ENCODE measurements at regions not wholly inside any gene's neighbourhood (a gene's known extent, or its start where the extent isn't known, plus 50 kb on each side); places are given as distances from the start of the nearest gene placed in this dataset.
"Not testable (repeated sequence)": the region's sequence is repeated elsewhere in the genome, so short reads cannot be mapped to it uniquely, and the experiment has no call there.

DNA sequence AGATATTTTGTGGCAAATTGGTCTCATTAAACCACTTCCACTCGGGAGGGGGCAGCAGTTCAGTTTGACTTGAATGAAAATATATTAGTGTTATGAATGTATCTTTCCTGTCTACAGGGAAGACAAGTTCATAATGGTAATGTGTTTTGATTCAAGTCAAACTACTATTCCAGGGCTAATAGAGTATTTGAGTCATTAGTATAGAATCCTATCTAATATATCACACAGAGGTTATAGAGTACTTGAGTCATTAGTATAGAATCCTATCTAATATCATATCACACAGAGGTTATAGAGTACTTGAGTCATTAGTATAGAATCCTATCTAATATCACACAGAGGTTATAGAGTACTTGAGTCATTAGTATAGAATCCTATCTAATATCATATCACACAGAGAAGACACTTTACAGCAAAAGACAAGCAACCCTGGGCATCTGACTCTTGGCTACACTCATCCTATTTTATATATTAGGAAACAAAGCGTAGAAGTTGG is 199.7 kb upstream of the MAGI2 start:
- intact Hi-C loops (cut with micrococcal nuclease), result no loop called here
- Mint-ChIP-seq H3K27ac (no peak overlapping the region), H3K4me1 (ENCODE audit: low read depth) (no peaks in the 10 kb centered on the region), H3K9me3 (peaks cover 7% of the 10 kb centered on the region), H3K36me3 (ENCODE audit: low read depth) (no peaks in the 10 kb centered on the region), H3K27me3 (no peaks in the 10 kb centered on the region), H3K4me3 (no peak overlapping the region)

DNA sequence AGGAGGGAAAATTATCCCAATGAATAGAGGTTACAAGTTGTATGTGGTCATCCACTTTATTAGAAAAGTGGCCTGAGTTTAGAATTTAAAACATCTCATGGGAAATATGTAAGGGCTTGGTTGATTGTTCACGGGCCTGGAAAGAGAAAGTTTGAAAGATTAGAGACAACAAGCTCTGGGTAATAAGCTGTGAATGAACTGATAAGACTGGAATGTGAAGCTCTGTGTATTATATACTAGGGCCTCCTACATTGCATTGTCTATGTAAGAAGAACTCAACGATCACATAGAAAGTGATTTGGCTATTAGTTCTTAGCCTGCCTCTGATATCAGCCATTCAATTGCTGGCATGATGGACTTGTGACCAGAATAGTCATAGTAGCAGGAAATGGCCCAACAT is 199.2 kb upstream of the MAGI2 start:
- Mint-ChIP-seq H3K4me1 (ENCODE audit: low read depth) (no peaks in the 10 kb centered on the region), H3K27me3 (no peaks in the 10 kb centered on the region), H3K27ac (no peak overlapping the region), H3K4me3 (no peak overlapping the region), H3K36me3 (ENCODE audit: low read depth) (no peaks in the 10 kb centered on the region), H3K9me3 (peaks cover 10% of the 10 kb centered on the region)
- intact Hi-C loops (cut with micrococcal nuclease), result no loop called here

DNA sequence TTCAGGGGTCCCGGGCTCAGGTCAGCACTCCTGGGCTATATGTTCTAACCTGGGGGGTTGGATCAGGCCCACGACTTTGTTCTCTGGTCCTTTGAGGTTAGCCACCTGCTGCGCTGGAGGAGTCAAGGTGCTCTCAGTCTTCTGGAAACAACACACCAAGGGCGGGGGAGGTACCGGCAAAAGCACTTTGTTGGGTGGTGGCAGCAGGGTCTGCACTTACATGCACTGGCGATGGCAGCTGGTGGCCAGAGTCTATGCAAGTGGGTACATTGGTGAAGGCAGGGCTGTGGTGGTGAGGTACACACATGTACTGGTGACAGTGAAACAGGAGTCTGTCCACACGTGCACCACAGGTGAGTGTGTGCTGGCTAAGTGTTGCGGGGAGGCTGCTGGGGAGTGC is 194.2 kb upstream of the MAGI2 start:
- no peak overlapping the region for H3K4me3 Mint-ChIP-seq
- no peaks in the 10 kb centered on the region for H3K36me3 Mint-ChIP-seq (ENCODE audit: low read depth)
- peaks cover 10% of the 10 kb centered on the region for H3K9me3 Mint-ChIP-seq
- H3K27ac Mint-ChIP-seq, result no peak overlapping the region
- H3K4me1 Mint-ChIP-seq (ENCODE audit: low read depth), result no peaks in the 10 kb centered on the region
- intact Hi-C loops (cut with micrococcal nuclease), result no loop called here
- H3K27me3 Mint-ChIP-seq, result no peaks in the 10 kb centered on the region

DNA sequence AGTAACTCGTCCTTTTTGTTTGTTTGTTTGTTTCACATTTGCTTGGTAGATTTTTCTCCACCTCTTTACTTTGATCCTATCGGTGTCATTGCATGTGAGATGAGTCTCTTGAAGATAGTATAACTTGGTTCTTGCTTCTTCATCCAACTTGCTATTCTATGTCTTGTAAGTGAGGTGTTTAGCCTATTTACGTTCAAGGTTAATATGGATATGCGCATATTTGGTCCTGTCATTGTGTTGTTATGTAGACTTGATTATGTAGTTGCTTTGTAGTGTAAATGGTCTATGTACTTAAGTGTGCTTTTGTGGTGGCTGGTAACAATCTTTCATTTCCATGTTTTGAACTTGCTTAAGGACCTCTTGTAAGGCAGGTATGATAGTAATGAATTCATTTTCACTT is 192.8 kb upstream of the MAGI2 start:
- no peaks in the 10 kb centered on the region for H3K36me3 Mint-ChIP-seq (ENCODE audit: low read depth)
- H3K27me3 Mint-ChIP-seq, result no peaks in the 10 kb centered on the region
- H3K9me3 Mint-ChIP-seq, result peaks cover 10% of the 10 kb centered on the region
- H3K4me3 Mint-ChIP-seq, result no peak overlapping the region
- no peaks in the 10 kb centered on the region for H3K4me1 Mint-ChIP-seq (ENCODE audit: low read depth)
- intact Hi-C loops (cut with micrococcal nuclease), result no loop called here
- no peak overlapping the region for H3K27ac Mint-ChIP-seq

GRCh38 chr7:79636849-79637248 is 183.4 kb upstream of the MAGI2 start:
- Mint-ChIP-seq H3K36me3 (ENCODE audit: low read depth) (no peaks in the 10 kb centered on the region), H3K9me3 (no peaks in the 10 kb centered on the region), H3K27ac (no peak overlapping the region), H3K4me1 (ENCODE audit: low read depth) (no peaks in the 10 kb centered on the region), H3K27me3 (no peaks in the 10 kb centered on the region), H3K4me3 (no peak overlapping the region)
- intact Hi-C loops (cut with micrococcal nuclease), result no loop called here

DNA sequence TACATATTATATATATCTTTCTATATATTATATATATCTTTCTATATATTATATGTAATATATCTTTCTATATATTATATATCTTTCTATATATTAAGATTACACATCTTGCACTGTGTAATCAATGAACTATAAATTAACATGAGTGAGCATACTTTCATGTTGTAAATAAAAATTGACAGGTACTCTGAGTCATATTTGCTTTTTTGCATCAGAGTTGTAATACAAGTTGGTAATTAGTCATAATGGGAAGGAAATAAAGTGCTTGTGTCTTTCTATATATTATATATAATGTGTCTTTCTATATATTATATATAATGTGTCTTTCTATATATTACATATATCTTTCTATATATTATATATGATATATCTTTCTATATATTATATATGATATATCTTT is 172.5 kb upstream of the MAGI2 start:
- H3K36me3 Mint-ChIP-seq (ENCODE audit: low read depth); H3K27me3 Mint-ChIP-seq; H3K4me3 Mint-ChIP-seq; H3K27ac Mint-ChIP-seq; H3K9me3 Mint-ChIP-seq; H3K4me1 Mint-ChIP-seq (ENCODE audit: low read depth); intact Hi-C loops (cut with micrococcal nuclease): not testable (repeated sequence)

DNA sequence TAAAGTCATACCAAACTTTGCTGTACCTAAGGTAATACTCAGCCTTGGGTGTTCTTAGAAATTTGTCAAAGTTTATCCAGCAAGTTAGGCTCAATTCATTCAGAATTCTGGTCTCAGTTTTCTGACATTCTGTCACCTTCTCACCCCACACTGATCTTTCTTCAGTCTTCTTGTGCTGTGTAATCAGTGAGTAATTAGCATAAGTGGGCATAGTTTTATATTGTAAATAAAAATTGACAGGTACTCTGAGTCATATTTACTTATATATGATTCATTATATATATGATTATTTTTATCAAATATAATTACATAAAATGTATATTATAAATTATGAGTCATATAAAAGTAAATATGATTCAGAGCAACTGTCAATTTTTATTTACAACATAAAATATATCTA is 170.9 kb upstream of the MAGI2 start:
- Mint-ChIP-seq H3K4me1 (ENCODE audit: low read depth) (no peaks in the 10 kb centered on the region), H3K36me3 (ENCODE audit: low read depth) (no peaks in the 10 kb centered on the region), H3K27ac (no peak overlapping the region), H3K9me3 (no peaks in the 10 kb centered on the region), H3K4me3 (no peak overlapping the region), H3K27me3 (no peaks in the 10 kb centered on the region)
- intact Hi-C loops (cut with micrococcal nuclease), result no loop called here

DNA sequence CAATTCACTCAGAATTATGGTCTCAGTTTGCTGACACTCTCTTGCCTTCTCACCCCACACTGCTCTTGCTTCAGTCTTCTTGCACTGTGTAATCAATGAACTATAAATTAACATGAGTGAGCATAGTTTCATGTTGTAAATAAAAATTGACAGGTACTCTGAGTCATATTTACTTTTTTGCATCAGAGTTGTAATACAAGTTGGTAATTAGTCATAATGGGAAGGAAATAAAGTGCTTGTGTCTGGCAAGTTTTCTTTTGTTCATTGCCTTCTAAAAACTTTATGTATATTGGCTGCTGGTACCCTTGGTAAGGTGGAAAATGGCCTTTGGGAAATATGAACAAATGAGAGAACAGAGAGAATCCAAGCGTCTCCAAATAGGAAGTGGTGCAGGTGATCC is 169.3 kb upstream of the MAGI2 start:
- Mint-ChIP-seq H3K27ac (no peak overlapping the region), H3K27me3 (no peaks in the 10 kb centered on the region), H3K36me3 (ENCODE audit: low read depth) (no peaks in the 10 kb centered on the region), H3K4me1 (ENCODE audit: low read depth) (no peaks in the 10 kb centered on the region), H3K4me3 (no peak overlapping the region), H3K9me3 (no peaks in the 10 kb centered on the region)
- intact Hi-C loops (cut with micrococcal nuclease), result no loop called here

DNA sequence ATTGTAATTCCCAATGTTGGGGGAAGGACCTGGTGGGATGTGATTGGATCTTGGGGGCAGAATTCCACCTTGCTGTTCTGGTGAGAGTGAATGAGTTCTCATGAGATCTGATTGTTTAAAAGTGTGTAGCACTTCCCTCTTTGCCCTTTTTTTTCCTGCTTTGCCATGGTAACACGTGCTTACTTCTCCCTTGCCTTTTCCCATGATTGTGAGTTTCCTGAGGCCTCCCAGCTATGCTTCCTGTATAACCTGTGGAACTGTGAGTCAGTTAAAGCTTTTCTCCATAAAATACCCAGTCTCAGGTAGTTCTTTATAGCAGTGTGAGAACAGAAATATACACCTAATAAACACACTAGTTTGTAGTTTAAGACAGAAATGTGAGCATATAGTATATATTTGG is 166.8 kb upstream of the MAGI2 start:
- Mint-ChIP-seq H3K4me3 (no peak overlapping the region), H3K36me3 (ENCODE audit: low read depth) (no peaks in the 10 kb centered on the region), H3K27me3 (no peaks in the 10 kb centered on the region), H3K9me3 (peaks cover 8% of the 10 kb centered on the region), H3K4me1 (ENCODE audit: low read depth) (no peaks in the 10 kb centered on the region), H3K27ac (no peak overlapping the region)
- intact Hi-C loops (cut with micrococcal nuclease), result no loop called here

- intact Hi-C loops (cut with micrococcal nuclease), result no loop called here
- no peak overlapping the region for H3K4me3 Mint-ChIP-seq
Observed at GRCh38 chr7:79619216-79619615, 165.7 kb upstream of the MAGI2 start.

GRCh38 chr7:79615871-79616640 is 162.6 kb upstream of the MAGI2 start:
- Mint-ChIP-seq H3K9me3 (peaks cover 8% of the 10 kb centered on the region), H3K36me3 (ENCODE audit: low read depth) (no peaks in the 10 kb centered on the region), H3K27me3 (no peaks in the 10 kb centered on the region), H3K27ac (no peak overlapping the region), H3K4me3 (no peak overlapping the region), H3K4me1 (ENCODE audit: low read depth) (no peaks in the 10 kb centered on the region)
- intact Hi-C loops (cut with micrococcal nuclease), result no loop called here

More at GRCh38 chr7:79619216-79619615, 165.7 kb upstream of the MAGI2 start:
- H3K27me3 Mint-ChIP-seq, result no peaks in the 10 kb centered on the region
- H3K4me1 Mint-ChIP-seq (ENCODE audit: low read depth), result no peaks in the 10 kb centered on the region
- H3K9me3 Mint-ChIP-seq, result peaks cover 8% of the 10 kb centered on the region
- no peak overlapping the region for H3K27ac Mint-ChIP-seq
- no peaks in the 10 kb centered on the region for H3K36me3 Mint-ChIP-seq (ENCODE audit: low read depth)

DNA sequence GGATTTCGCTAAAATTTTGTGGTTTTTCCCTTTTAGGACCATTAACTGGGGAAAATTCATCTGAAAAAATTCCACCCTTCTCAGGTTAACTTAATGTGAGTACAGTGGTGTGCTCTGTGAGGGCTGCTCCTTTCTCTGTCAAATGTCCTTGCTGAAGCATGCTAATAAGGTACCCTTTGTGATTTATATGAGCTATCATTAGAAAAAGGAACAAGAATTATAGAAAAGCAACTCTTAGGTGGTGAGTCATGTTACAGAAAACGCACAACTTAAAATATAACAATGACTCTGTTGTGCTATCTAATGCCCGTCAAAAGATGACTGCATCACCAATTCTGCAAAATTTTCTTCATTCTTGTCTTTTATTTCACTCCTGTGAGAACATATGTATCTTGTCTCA is 162.0 kb upstream of the MAGI2 start:
- Mint-ChIP-seq H3K36me3 (ENCODE audit: low read depth) (no peaks in the 10 kb centered on the region), H3K27ac (no peak overlapping the region), H3K27me3 (no peaks in the 10 kb centered on the region), H3K4me3 (no peak overlapping the region), H3K4me1 (ENCODE audit: low read depth) (no peaks in the 10 kb centered on the region), H3K9me3 (peaks cover 8% of the 10 kb centered on the region)
- intact Hi-C loops (cut with micrococcal nuclease), result no loop called here

- H3K4me3 Mint-ChIP-seq, result no peak overlapping the region
- H3K27me3 Mint-ChIP-seq, result no peaks in the 10 kb centered on the region
- no peak overlapping the region for H3K27ac Mint-ChIP-seq
- no peaks in the 10 kb centered on the region for H3K4me1 Mint-ChIP-seq (ENCODE audit: low read depth)
- no peaks in the 10 kb centered on the region for H3K36me3 Mint-ChIP-seq (ENCODE audit: low read depth)
- intact Hi-C loops (cut with micrococcal nuclease), result no loop called here
- H3K9me3 Mint-ChIP-seq, result peaks cover 8% of the 10 kb centered on the region
Observed at GRCh38 chr7:79612903-79613302, 159.4 kb upstream of the MAGI2 start.

DNA sequence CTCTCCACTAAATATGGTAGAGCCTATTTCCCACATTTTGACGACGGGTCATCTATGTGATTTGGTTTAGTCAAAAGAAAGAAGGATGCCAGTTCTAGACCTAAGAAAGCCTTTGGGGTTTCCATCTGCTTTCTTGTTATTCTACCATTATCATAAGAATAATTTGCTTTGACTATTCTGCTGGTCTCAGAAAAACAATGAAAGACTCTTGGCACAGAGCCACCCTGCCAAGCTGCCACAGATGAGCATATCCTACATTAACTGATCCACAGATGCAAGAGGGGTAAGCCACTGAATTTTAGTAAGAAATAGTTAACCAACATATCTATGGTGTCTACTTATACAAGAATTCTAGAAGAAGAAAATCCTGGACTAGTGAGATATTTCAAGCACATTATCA is 158.6 kb upstream of the MAGI2 start:
- H3K27ac Mint-ChIP-seq, result no peak overlapping the region
- H3K36me3 Mint-ChIP-seq (ENCODE audit: low read depth), result no peaks in the 10 kb centered on the region
- H3K9me3 Mint-ChIP-seq, result peaks cover 8% of the 10 kb centered on the region
- H3K27me3 Mint-ChIP-seq, result no peaks in the 10 kb centered on the region
- intact Hi-C loops (cut with micrococcal nuclease), result no loop called here
- H3K4me1 Mint-ChIP-seq (ENCODE audit: low read depth), result no peaks in the 10 kb centered on the region
- no peak overlapping the region for H3K4me3 Mint-ChIP-seq

DNA sequence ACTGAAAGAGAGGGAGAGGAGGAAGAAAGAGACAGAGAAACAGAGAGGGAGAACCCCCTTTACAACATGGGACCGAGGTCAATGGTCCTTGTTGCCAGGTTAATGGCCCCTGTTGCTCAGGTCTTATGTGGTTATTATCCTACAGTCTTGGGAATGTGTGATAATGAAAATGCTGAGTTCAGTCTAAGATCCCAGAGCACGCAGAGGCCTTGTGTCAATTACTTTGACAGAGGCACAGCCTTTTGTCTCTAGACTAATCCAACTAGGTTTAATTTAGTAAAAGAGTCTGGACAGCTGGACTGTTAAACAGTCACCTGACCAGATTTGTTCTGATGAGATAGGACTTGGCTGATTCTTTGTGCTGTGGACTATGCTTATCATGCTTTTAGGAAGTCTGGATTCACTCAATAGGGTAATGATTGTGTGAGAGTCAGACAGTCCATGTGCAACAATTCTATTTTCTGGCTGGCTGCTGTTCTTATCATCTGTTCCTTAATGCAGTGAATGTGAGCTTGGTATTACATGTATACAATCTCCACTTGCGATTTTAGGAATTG is 157.4 kb upstream of the MAGI2 start:
- H3K27me3 Mint-ChIP-seq, result no peaks in the 10 kb centered on the region
- intact Hi-C loops (cut with micrococcal nuclease), result no loop called here
- no peaks in the 10 kb centered on the region for H3K4me1 Mint-ChIP-seq (ENCODE audit: low read depth)
- no peak overlapping the region for H3K27ac Mint-ChIP-seq
- H3K9me3 Mint-ChIP-seq, result peaks cover 1% of the 10 kb centered on the region
- no peaks in the 10 kb centered on the region for H3K36me3 Mint-ChIP-seq (ENCODE audit: low read depth)
- H3K4me3 Mint-ChIP-seq, result no peak overlapping the region
